SH-SY5Y (cell line): ENCODE measurements at regions not wholly inside any gene's neighbourhood (a gene's known extent, or its start where the extent isn't known, plus 50 kb on each side); places are given as distances from the start of the nearest gene placed in this dataset.

Source experiments
- GATA2 ChIP-seq: IDR thresholded peaks from 2 replicates; pipeline ENCODE4 v1.6.1; 2011; ENCODE audit warnings: mild to moderate bottlenecking, low read depth, low read length
- GATA3 ChIP-seq: IDR thresholded peaks from 2 replicates; pipeline ENCODE4 v1.6.1; 2011; ENCODE audit warnings: low read depth, mild to moderate bottlenecking, low read length, moderate library complexity

GRCh38 chr12:19916196-19916753, 452.1 kb upstream of the PDE3A start:
- TF ChIP-seq GATA2 (no peak), GATA3 (no peak)
